CD4-positive, alpha-beta T cell (primary cell): ENCODE measurements at regions not wholly inside any gene's neighbourhood (a gene's known extent, or its start where the extent isn't known, plus 50 kb on each side); places are given as distances from the start of the nearest gene placed in this dataset.

Experiments
- ATAC-seq: fragments of 200-7000 bp; cut with Tn5 transposase; one replicate; pipeline ENCODE4 v1.10.0; 2022; ENCODE audit warnings: mild to moderate bottlenecking; ENCODE audit not compliant: poor library complexity
- CTCF ChIA-PET: fragments of 350-600 bp; sonication (Branson Sonifier 250); formaldehyde crosslinking; loops from one replicate; lab custom pipeline; 2021; ENCODE audit warnings: antibody characterized with exemption, inconsistent platforms; lab: Charles Lee
- POLR2A ChIA-PET: fragments of 350-600 bp; sonication (Branson Sonifier 250); formaldehyde crosslinking; loops from one replicate; lab custom pipeline; 2021; ENCODE audit warnings: antibody characterized with exemption, inconsistent platforms; lab: Charles Lee
- DNase-seq, 14 experiments: peaks; one replicate each; pipeline ENCODE4 v3.0.0-alpha.2; 2013 to 2020; ENCODE audit warnings: mixed read lengths in 2 of 14
- H3K27ac ChIP-seq, 2 donors: one replicate each; pipeline versions ENCODE4 v1.5.1 to v1.7.0; 2013; ENCODE audit warnings: low read length in 2 of 2, low read depth in 1 of 2, mild to moderate bottlenecking in 1 of 2
- H3K27me3 ChIP-seq, 2 experiments: 1 replicate in 1 of 2; 2 replicates in 1 of 2; pipeline versions ENCODE4 v1.6.1 to v1.7.0; 2013; ENCODE audit warnings: low read length in 2 of 2, control low read depth in 1 of 2, mild to moderate bottlenecking in 1 of 2, moderate library complexity in 1 of 2; ENCODE audit not compliant: insufficient read depth in 2 of 2, control insufficient read depth in 1 of 2
- H3K36me3 ChIP-seq: one replicate; pipeline ENCODE4 v1.6.1; 2013; ENCODE audit warnings: low read length, control low read depth; ENCODE audit not compliant: insufficient read depth
- H3K4me1 ChIP-seq: one replicate; pipeline ENCODE4 v1.6.1; 2013; ENCODE audit warnings: low read length, control low read depth; ENCODE audit not compliant: insufficient read depth
- H3K4me3 ChIP-seq: one replicate; pipeline ENCODE4 v1.5.1; 2013; ENCODE audit warnings: mild to moderate bottlenecking, low read length, moderate library complexity
- H3K9me3 ChIP-seq, 2 experiments: 1 replicate in 1 of 2; 2 replicates in 1 of 2; pipeline versions ENCODE4 v1.6.1 to v1.7.0; 2013; ENCODE audit warnings: low read length in 2 of 2, mild to moderate bottlenecking in 2 of 2, control low read depth in 1 of 2, moderate library complexity in 1 of 2; ENCODE audit not compliant: control insufficient read depth in 1 of 2, insufficient read depth in 1 of 2
- H3K27ac Mint-ChIP-seq: one replicate; pipeline ENCODE4 v1.8.0; 2020; ENCODE audit warnings: mixed read lengths
- H3K27me3 Mint-ChIP-seq: one replicate; pipeline ENCODE4 v1.8.0; 2021; ENCODE audit warnings: mixed read lengths
- H3K36me3 Mint-ChIP-seq: one replicate; pipeline ENCODE4 v1.8.0; 2021; ENCODE audit warnings: low read depth, mixed read lengths
- H3K4me1 Mint-ChIP-seq: one replicate; pipeline ENCODE4 v1.8.0; 2021; ENCODE audit warnings: low read depth, mixed read lengths
- H3K4me3 Mint-ChIP-seq: one replicate; pipeline ENCODE4 v1.8.0; 2020; ENCODE audit warnings: mild to moderate bottlenecking, mixed read lengths
- H3K9me3 Mint-ChIP-seq: one replicate; pipeline ENCODE4 v1.8.0; 2020; ENCODE audit warnings: mixed read lengths
- intact Hi-C, 2 experiments: fragments of 100-400 bp; cut with DNase I in 1 of 2; cut with micrococcal nuclease in 1 of 2; formaldehyde crosslinking; loops; one replicate each; pipeline versions ENCODE4 v1.15.1 to v1.9.0; 2023 to 2025; cut with DNase I, micrococcal nuclease
- TF ChIP-seq, protein P1 (sequence below): fragments of 200-600 bp; IDR thresholded peaks from one replicate; pipeline ENCODE4 v1.8.0; 2022; ENCODE audit warnings: antibody characterized with exemption, mild to moderate bottlenecking

DNA sequence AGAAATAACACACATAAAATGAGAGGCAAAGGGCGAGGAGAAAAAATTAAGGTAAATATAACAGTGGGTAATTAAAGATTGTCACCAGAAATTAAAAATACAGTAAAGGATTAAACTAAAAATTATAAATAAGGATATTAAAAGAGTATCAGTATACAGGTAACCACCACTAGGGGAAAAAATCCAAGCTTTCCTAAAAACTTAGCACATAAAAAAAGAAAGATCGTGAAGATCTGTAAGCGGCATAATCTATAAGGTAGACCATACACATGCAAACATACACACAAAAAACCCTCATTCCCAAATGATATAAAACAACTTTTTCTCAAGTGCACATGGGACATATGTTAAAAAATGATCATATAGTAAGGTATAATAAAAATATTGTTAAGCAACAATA lies 577.3 kb upstream of the NUDT12 start:
- no peak overlapping the region for H3K4me3 Mint-ChIP-seq
- H3K27me3 ChIP-seq: no peaks in the 10 kb centered on the region
- no peaks in the 10 kb centered on the region for H3K4me1 Mint-ChIP-seq
- no peaks in the 10 kb centered on the region for H3K36me3 Mint-ChIP-seq
- H3K9me3 Mint-ChIP-seq: no peaks in the 10 kb centered on the region
- POLR2A ChIA-PET: no interaction called here
- no peak overlapping the region for H3K27ac ChIP-seq
- no peaks in the 10 kb centered on the region for H3K36me3 ChIP-seq
- H3K4me3 ChIP-seq: no peak overlapping the region
- H3K4me1 ChIP-seq: no peaks in the 10 kb centered on the region
- no peak overlapping the region for H3K27ac Mint-ChIP-seq
- TF ChIP-seq, protein P1, sequence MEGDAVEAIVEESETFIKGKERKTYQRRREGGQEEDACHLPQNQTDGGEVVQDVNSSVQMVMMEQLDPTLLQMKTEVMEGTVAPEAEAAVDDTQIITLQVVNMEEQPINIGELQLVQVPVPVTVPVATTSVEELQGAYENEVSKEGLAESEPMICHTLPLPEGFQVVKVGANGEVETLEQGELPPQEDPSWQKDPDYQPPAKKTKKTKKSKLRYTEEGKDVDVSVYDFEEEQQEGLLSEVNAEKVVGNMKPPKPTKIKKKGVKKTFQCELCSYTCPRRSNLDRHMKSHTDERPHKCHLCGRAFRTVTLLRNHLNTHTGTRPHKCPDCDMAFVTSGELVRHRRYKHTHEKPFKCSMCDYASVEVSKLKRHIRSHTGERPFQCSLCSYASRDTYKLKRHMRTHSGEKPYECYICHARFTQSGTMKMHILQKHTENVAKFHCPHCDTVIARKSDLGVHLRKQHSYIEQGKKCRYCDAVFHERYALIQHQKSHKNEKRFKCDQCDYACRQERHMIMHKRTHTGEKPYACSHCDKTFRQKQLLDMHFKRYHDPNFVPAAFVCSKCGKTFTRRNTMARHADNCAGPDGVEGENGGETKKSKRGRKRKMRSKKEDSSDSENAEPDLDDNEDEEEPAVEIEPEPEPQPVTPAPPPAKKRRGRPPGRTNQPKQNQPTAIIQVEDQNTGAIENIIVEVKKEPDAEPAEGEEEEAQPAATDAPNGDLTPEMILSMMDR: no peak
- CTCF ChIA-PET: no interaction called here
- DNase-seq (no peak), ATAC-seq (no peak)
- no peaks in the 10 kb centered on the region for H3K9me3 ChIP-seq
- H3K27me3 Mint-ChIP-seq: no peaks in the 10 kb centered on the region
- intact Hi-C loops: no loop called here

DNA sequence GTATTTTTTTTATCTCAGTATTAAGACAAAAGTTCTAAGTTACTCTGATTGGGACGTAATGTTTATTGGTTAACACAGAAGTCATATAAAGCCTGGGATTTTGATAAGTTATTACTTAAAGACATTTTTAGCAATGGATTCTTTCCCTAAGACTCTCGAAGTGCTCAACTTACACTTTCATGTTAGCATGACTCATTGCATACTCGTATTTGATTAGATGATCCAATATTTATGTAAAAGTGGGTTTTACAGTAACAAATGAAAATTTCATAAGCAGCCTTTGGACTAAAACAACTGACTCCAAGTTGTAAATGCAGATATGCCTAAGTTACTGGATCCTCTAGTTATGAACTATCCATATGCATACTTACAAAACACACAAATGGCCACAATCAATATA lies 567.7 kb upstream of the NUDT12 start:
- Mint-ChIP-seq H3K9me3 (peaks cover 22% of the 10 kb centered on the region), H3K27me3 (no peaks in the 10 kb centered on the region), H3K36me3 (no peaks in the 10 kb centered on the region), H3K4me1 (no peaks in the 10 kb centered on the region), H3K4me3 (no peak overlapping the region), H3K27ac (no peak overlapping the region)
- ATAC-seq (no peak), DNase-seq (no peak)
- ChIA-PET CTCF (no interaction called here), POLR2A (no interaction called here)
- H3K36me3 ChIP-seq: no peaks in the 10 kb centered on the region
- H3K27me3 ChIP-seq: no peaks in the 10 kb centered on the region
- H3K4me1 ChIP-seq: no peaks in the 10 kb centered on the region
- no peak overlapping the region for H3K4me3 ChIP-seq
- peaks cover 0 to 3% of the 10 kb centered on the region in 2 experiments for H3K9me3 ChIP-seq
- H3K27ac ChIP-seq: no peak overlapping the region
- TF ChIP-seq, protein P1: no peak
- intact Hi-C loops: no loop called here

DNA sequence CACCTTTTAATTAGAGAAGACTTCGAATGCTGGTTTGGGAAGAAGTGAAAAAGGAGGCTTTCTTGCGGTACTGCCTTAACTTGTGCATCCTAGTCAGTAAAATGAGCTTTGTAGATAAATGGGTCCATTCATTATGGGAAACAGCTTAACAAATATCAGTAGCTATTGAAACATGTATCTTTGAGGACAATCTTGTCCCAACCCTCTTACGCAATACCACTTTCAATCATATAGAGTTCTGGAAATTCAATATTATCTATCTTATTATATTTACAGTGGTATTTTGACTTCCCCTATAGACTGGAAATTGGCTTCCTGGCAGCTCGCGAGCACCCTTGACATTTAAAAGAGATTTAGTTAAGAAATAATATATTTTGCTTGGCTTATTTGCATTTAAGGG lies 565.8 kb upstream of the NUDT12 start:
- H3K27ac ChIP-seq: no peak overlapping the region
- H3K27me3 ChIP-seq: no peaks in the 10 kb centered on the region
- DNase-seq: no peak
- intact Hi-C loops: no loop called here
- Mint-ChIP-seq H3K4me1 (no peaks in the 10 kb centered on the region), H3K9me3 (peaks cover 22% of the 10 kb centered on the region), H3K27me3 (no peaks in the 10 kb centered on the region), H3K36me3 (no peaks in the 10 kb centered on the region), H3K27ac (no peak overlapping the region), H3K4me3 (no peak overlapping the region)
- no peaks in the 10 kb centered on the region for H3K36me3 ChIP-seq
- POLR2A ChIA-PET: no interaction called here
- TF ChIP-seq, protein P1: no peak
- no peak overlapping the region for H3K4me3 ChIP-seq
- no peaks in the 10 kb centered on the region for H3K4me1 ChIP-seq
- H3K9me3 ChIP-seq: no peaks in the 10 kb centered on the region
- CTCF ChIA-PET: no interaction called here
- ATAC-seq: no peak
